Panc1 (cell line): ENCODE measurements at regions not wholly inside any gene's neighbourhood (a gene's known extent, or its start where the extent isn't known, plus 50 kb on each side); places are given as distances from the start of the nearest gene placed in this dataset.

ENCODE experiments used
- POLR2AphosphoS5 ChIP-seq: IDR thresholded peaks from 2 replicates; pipeline ENCODE4 v1.6.1; 2012; ENCODE audit warnings: mild to moderate bottlenecking, low read depth, low read length, moderate library complexity
- SIN3A ChIP-seq: IDR thresholded peaks from 2 replicates; pipeline ENCODE4 v1.6.1; 2012; ENCODE audit warnings: low read depth, mild to moderate bottlenecking, low read length, moderate library complexity, borderline replicate concordance; ENCODE audit not compliant: insufficient read depth
- TCF7L2 ChIP-seq: IDR thresholded peaks from 2 replicates; pipeline ENCODE4 v1.6.1; 2011; ENCODE audit warnings: mild to moderate bottlenecking, low read depth, low read length, inconsistent platforms
- TF ChIP-seq, protein P1 (sequence below): fragments of 450-650 bp; IDR thresholded peaks from 2 replicates; pipeline ENCODE4 v1.5.1; 2017; ENCODE audit warnings: mild to moderate bottlenecking
- TF ChIP-seq, protein P2 (sequence below), 2 experiments: IDR thresholded peaks; 2 replicates each; pipeline ENCODE4 v1.6.1; 2011 to 2012; ENCODE audit warnings: low read depth in 2 of 2, control low read depth in 1 of 2, low read length in 1 of 2, mild to moderate bottlenecking in 1 of 2, moderate library complexity in 1 of 2; ENCODE audit not compliant: insufficient read depth in 1 of 2

DNA sequence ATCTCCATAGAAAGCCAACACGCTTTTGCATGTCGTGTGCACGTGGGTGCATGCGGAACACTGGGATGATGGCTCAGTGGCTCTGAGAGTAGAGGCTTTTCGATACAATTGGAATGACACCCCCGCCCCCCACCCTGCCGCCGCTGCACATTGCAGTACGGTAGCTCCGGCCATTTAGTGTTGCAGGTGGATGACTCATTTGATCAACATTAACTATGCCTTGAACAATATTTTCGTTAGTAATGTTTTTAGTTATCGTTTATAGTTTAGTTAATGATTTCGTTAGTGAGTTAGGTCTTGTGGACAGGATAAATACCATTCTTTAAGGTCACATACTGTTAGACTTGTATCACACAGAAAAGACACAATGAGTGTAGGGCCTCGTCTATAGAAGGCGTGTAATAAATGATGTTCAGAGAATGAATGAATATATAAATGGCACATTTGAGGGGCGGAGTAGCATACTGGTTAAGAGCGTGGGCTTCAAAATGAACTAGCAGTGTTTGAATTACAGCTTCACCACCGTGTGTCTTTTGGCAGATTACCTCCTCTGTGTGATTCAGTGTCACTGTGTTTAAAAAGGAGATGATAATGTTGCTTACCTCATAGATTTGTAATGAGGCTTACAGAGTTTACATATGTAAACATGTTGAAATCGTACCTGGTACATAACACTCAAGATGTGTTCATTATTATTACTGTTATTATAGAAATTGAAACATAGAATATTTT, 67.2 kb upstream of the TENM3 start:
- TF ChIP-seq, protein P1, sequence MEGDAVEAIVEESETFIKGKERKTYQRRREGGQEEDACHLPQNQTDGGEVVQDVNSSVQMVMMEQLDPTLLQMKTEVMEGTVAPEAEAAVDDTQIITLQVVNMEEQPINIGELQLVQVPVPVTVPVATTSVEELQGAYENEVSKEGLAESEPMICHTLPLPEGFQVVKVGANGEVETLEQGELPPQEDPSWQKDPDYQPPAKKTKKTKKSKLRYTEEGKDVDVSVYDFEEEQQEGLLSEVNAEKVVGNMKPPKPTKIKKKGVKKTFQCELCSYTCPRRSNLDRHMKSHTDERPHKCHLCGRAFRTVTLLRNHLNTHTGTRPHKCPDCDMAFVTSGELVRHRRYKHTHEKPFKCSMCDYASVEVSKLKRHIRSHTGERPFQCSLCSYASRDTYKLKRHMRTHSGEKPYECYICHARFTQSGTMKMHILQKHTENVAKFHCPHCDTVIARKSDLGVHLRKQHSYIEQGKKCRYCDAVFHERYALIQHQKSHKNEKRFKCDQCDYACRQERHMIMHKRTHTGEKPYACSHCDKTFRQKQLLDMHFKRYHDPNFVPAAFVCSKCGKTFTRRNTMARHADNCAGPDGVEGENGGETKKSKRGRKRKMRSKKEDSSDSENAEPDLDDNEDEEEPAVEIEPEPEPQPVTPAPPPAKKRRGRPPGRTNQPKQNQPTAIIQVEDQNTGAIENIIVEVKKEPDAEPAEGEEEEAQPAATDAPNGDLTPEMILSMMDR = no peak
- TF ChIP-seq, protein P2, sequence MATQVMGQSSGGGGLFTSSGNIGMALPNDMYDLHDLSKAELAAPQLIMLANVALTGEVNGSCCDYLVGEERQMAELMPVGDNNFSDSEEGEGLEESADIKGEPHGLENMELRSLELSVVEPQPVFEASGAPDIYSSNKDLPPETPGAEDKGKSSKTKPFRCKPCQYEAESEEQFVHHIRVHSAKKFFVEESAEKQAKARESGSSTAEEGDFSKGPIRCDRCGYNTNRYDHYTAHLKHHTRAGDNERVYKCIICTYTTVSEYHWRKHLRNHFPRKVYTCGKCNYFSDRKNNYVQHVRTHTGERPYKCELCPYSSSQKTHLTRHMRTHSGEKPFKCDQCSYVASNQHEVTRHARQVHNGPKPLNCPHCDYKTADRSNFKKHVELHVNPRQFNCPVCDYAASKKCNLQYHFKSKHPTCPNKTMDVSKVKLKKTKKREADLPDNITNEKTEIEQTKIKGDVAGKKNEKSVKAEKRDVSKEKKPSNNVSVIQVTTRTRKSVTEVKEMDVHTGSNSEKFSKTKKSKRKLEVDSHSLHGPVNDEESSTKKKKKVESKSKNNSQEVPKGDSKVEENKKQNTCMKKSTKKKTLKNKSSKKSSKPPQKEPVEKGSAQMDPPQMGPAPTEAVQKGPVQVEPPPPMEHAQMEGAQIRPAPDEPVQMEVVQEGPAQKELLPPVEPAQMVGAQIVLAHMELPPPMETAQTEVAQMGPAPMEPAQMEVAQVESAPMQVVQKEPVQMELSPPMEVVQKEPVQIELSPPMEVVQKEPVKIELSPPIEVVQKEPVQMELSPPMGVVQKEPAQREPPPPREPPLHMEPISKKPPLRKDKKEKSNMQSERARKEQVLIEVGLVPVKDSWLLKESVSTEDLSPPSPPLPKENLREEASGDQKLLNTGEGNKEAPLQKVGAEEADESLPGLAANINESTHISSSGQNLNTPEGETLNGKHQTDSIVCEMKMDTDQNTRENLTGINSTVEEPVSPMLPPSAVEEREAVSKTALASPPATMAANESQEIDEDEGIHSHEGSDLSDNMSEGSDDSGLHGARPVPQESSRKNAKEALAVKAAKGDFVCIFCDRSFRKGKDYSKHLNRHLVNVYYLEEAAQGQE (IDR thresholded peaks at IDR 0.05; ENCODE audit: insufficient read depth in 1 of 2, low read depth in 2 of 2, low read length in 1 of 2) = no peak
- TF ChIP-seq SIN3A (no peak), POLR2AphosphoS5 (no peak), TCF7L2 (no peak)
